ENCODE measurements at regions not wholly inside any gene's neighbourhood (a gene's known extent, or its start where the extent isn't known, plus 50 kb on each side); places are given as distances from the start of the nearest gene placed in this dataset.

DNA sequence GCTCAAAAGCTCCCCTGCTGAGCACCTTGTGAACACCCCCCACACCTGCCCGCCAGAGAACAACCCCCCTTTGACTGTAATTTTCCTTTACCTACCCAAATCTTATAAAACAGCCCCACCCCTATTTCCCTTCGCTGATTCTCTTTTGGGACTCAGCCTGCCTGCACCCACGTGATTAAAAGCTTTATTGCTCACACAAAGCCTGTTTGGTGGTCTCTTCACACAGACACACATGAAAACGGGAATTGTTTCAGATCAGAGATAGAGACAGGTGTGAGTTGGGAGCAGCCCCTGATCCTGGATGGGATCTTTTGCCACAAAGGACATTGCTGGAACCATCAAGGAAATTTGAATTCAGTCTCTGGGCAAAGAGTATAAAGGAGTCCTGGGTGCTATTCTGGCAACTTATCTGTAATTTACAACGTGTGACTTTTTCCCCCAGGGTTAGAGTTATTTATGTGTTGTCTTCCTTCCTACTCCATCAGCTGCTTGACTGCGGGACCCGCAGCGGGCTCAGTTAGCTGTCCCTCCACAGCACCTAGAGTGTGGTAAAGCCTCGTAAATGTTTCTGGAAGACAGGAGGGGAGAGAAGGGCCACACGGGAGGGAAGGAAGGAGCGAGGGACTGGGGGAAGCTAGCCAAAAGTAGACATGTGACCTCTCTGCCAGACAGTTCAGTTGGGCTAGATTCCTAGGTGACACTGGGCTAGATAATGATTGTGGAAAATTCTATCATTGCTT, 437.0 kb downstream of the ZNF608 start:
- H3K9me3 ChIP-seq (ENCODE audit: low read depth, low read length, poor library complexity, severe bottlenecking) = no peaks in the 10 kb centered on the region
- TF ChIP-seq, protein P1, sequence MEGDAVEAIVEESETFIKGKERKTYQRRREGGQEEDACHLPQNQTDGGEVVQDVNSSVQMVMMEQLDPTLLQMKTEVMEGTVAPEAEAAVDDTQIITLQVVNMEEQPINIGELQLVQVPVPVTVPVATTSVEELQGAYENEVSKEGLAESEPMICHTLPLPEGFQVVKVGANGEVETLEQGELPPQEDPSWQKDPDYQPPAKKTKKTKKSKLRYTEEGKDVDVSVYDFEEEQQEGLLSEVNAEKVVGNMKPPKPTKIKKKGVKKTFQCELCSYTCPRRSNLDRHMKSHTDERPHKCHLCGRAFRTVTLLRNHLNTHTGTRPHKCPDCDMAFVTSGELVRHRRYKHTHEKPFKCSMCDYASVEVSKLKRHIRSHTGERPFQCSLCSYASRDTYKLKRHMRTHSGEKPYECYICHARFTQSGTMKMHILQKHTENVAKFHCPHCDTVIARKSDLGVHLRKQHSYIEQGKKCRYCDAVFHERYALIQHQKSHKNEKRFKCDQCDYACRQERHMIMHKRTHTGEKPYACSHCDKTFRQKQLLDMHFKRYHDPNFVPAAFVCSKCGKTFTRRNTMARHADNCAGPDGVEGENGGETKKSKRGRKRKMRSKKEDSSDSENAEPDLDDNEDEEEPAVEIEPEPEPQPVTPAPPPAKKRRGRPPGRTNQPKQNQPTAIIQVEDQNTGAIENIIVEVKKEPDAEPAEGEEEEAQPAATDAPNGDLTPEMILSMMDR (conservative IDR thresholded peaks at IDR 0.05; ENCODE audit: low read depth, low read length) = no peak
- TF ChIP-seq EZH2 (IDR thresholded peaks at IDR 0.05; ENCODE audit: borderline replicate concordance, low read depth, low read length, poor library complexity, severe bottlenecking) = no peak
- intact Hi-C loops (cut with micrococcal nuclease; ENCODE audit: unreplicated experiment) = loop anchor here (10.0 kb wide), 1 partner anchor 425 kb away; no protein-coding TSS in a partner anchor
- H3K4me1 ChIP-seq (ENCODE audit: insufficient read depth, low read length, poor library complexity, severe bottlenecking) = no peaks in the 10 kb centered on the region
- ChIA-PET CTCF (no interaction called here), POLR2A (ENCODE audit: low non-redundant PET) (no interaction called here)
- H3K4me3 ChIP-seq (ENCODE audit: low read depth, low read length, poor library complexity, severe bottlenecking) = no peak overlapping the region
- BruUV-seq (replicated peaks) = no TSS peak
- no peak overlapping the region for H3K27ac ChIP-seq (ENCODE audit: low read depth, low read length, poor library complexity, severe bottlenecking)
- H3K36me3 ChIP-seq (ENCODE audit: insufficient read depth, low read length, poor library complexity, severe bottlenecking) = no peaks in the 10 kb centered on the region
- DNase-seq (ENCODE audit: low spot score) = no peak
- H3K27me3 ChIP-seq (replicated peaks; ENCODE audit: insufficient read depth, low read depth, low read length, poor library complexity) = peaks cover 12% of the 10 kb centered on the region

- Histone ChIP-seq H3K4me1 (ENCODE audit: insufficient read depth, low read length, poor library complexity, severe bottlenecking) (peaks cover 4% of the 10 kb centered on the region), H3K27ac (ENCODE audit: low read depth, low read length, poor library complexity, severe bottlenecking) (no peak overlapping the region), H3K4me3 (ENCODE audit: low read depth, low read length, poor library complexity, severe bottlenecking) (no peak overlapping the region), H3K9me3 (ENCODE audit: low read depth, low read length, poor library complexity, severe bottlenecking) (no peaks in the 10 kb centered on the region), H3K36me3 (ENCODE audit: insufficient read depth, low read length, poor library complexity, severe bottlenecking) (no peaks in the 10 kb centered on the region), H3K27me3 (replicated peaks; ENCODE audit: insufficient read depth, low read depth, low read length, poor library complexity) (peaks cover 16% of the 10 kb centered on the region)
- DNase-seq (ENCODE audit: low spot score) = no peak
- POLR2A ChIA-PET (ENCODE audit: low non-redundant PET) = no interaction called here
- intact Hi-C loops (cut with micrococcal nuclease; ENCODE audit: unreplicated experiment) = loop anchor here (10.0 kb wide), 1 partner anchor 431 kb away; no protein-coding TSS in a partner anchor
- CTCF ChIA-PET = no interaction called here
- no TSS peak for BruUV-seq (replicated peaks)
- no peak for TF ChIP-seq EZH2 (IDR thresholded peaks at IDR 0.05; ENCODE audit: borderline replicate concordance, low read depth, low read length, poor library complexity, severe bottlenecking)
- TF ChIP-seq, protein P1 (conservative IDR thresholded peaks at IDR 0.05; ENCODE audit: low read depth, low read length) = no peak
Measured at GRCh38 chr5:124303366-124303765, 443.1 kb downstream of the ZNF608 start.

DNA sequence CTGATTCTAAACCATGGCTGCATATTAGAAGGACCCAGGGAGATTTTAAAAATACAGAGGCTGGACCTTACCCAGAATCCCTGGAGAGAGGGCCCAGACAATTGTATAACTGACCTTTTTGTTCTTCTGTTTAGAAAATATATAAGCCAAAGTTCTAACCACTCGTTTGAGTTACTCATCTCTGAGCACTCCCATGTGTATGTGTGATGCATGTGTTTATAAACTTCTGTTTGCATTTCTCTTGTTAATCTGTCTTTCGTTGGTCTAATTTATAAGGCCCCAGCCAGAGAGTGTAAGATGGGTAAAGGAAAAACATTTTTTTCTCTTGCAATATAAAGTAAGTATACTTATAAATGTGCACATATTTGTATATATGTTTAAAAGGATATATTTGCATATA, 443.9 kb downstream of the ZNF608 start:
- no peaks in the 10 kb centered on the region for H3K36me3 ChIP-seq (ENCODE audit: insufficient read depth, low read length, poor library complexity, severe bottlenecking)
- no peak overlapping the region for H3K4me3 ChIP-seq (ENCODE audit: low read depth, low read length, poor library complexity, severe bottlenecking)
- H3K27me3 ChIP-seq (replicated peaks; ENCODE audit: insufficient read depth, low read depth, low read length, poor library complexity) = peaks cover 16% of the 10 kb centered on the region
- H3K27ac ChIP-seq (ENCODE audit: low read depth, low read length, poor library complexity, severe bottlenecking) = no peak overlapping the region
- H3K9me3 ChIP-seq (ENCODE audit: low read depth, low read length, poor library complexity, severe bottlenecking) = no peaks in the 10 kb centered on the region
- no peak for DNase-seq (ENCODE audit: low spot score)
- no TSS peak for BruUV-seq (replicated peaks)
- POLR2A ChIA-PET (ENCODE audit: low non-redundant PET) = no interaction called here
- intact Hi-C loops (cut with micrococcal nuclease; ENCODE audit: unreplicated experiment) = loop anchor here (10.0 kb wide), 1 partner anchor 432 kb away; no protein-coding TSS in a partner anchor
- TF ChIP-seq, protein P1 (conservative IDR thresholded peaks at IDR 0.05; ENCODE audit: low read depth, low read length) = no peak
- no peak for TF ChIP-seq EZH2 (IDR thresholded peaks at IDR 0.05; ENCODE audit: borderline replicate concordance, low read depth, low read length, poor library complexity, severe bottlenecking)
- H3K4me1 ChIP-seq (ENCODE audit: insufficient read depth, low read length, poor library complexity, severe bottlenecking) = peaks cover 4% of the 10 kb centered on the region
- CTCF ChIA-PET = no interaction called here
